GM19397 (cell line): ENCODE measurements at regions not wholly inside any gene's neighbourhood (a gene's known extent, or its start where the extent isn't known, plus 50 kb on each side); places are given as distances from the start of the nearest gene placed in this dataset.

ENCODE experiments used
- ATAC-seq: cut with Tn5 transposase; IDR thresholded peaks from one replicate; pipeline ENCODE4 v1.9.1; 2021; ENCODE audit warnings: mild to moderate bottlenecking, moderate library complexity; ENCODE audit not compliant: unreplicated experiment

DNA sequence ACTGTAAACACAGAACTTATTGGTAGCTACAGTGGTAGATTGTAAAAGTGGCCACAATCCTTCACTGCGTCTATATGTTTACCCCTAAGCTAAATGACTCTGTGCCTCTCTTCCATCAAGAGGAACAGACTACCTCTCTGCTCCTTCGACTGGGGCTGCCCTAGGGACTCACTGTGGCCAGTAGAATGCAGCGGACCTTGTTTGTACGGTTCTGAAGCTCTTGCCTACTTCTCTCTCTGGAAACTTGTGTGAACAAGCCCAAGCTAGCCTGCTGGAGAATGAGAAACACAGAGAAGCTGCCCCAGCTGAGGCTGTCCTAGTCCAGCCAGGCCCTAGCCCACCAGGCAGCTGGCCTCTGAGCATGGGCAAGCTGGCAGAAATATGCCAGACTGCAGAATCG lies 140.8 kb upstream of the SLC1A4 start:
- ATAC-seq: no peak

DNA sequence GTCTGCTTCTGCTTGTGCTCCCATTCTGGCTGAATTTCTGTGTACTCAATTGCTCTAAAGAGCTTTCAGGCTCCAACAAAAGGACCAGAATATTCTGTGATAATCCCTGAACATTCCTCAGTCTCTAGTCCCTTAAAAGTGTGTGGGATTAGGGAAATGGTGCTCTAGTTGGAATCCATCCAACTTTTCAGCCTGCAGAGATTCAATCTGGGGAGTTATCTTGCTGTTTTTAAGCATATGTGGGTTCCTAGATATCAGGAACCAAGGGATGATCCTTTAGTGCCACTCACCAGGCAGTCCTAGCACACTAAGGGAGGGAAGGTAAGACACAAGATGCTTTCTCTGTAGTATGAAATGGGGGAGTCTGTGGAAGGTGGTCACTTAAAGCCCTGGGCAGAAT lies 140.3 kb upstream of the SLC1A4 start:
- no peak for ATAC-seq

DNA sequence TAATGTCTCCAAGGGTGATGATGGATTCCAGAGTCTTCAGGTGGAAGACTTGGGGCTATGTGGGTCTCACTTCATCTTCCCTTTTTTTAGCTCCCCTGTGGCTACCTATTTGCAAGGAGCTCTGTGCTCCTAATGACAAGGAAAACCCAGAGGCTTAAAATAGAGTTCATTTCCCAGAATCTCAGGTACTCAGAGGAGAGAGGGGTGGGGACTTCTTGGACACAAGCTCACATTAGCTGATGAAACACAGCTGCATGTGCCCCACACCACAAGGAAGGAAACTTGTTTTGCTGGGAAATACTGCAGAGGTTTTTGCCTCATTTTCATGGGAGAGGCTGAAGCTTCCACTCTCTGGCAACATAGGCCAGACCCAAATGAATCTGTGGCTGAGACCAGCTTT lies 138.6 kb upstream of the SLC1A4 start:
- no peak for ATAC-seq

DNA sequence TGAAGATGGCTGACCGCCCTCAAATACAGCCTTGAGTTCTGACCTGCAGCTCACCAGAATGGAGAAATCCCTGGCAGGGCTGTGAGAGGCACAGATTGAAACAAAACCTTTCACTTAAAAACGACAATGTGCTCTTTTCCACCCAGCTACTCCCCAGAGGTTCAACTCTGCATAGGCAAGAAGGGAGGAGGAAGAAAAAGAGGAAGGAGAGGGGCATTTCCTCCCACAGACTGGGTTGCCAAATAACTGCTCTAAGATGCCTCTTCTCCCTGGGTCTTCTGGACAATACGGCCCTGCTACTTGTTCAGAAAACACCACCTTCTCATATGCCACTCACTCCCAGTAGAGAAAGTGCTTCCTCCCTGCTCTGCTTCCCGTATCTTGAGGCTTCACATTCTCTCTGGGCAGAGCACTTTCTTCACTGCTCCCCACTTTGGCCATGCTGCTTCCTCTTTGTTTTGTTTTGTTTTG lies 136.4 kb upstream of the SLC1A4 start:
- ATAC-seq: no peak

DNA sequence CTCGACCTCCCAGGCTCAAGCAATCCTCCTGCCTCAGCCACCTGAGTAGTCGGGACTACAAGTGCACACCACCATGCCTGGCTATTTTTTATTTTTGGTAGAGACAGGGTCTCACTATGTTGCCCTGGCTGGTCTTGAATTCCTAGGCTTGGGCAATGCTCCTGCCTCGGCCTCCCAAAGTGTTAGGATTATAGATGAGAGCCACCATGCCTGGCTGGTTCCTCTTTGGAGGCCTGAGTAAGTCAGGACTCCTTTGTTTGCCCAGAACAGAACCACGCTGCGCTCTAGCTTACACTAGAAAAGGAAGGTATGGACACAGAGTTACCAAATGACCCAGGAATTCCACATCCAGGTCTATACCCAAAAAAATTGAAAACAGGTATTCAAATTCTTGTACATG lies 135.9 kb upstream of the SLC1A4 start:
- ATAC-seq: no peak

DNA sequence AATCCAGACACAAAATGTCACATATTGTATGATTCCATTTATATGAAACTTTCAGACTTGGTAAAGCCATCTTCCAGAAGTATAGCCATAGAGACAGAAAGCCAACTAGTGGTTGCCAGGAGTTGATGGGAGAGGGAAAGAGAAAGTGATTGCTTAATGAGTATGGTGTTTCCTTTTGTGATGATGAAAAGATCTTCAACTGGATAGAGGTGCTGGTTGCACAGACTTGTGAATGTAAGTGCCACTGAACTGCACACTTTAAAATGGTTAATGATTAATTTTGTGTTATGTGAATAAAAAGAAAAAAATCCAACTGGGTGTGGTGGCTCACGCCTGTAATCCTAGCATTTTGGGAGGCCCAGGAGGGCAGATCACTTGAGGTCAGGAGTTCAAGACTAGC lies 135.3 kb upstream of the SLC1A4 start:
- ATAC-seq: no peak

DNA sequence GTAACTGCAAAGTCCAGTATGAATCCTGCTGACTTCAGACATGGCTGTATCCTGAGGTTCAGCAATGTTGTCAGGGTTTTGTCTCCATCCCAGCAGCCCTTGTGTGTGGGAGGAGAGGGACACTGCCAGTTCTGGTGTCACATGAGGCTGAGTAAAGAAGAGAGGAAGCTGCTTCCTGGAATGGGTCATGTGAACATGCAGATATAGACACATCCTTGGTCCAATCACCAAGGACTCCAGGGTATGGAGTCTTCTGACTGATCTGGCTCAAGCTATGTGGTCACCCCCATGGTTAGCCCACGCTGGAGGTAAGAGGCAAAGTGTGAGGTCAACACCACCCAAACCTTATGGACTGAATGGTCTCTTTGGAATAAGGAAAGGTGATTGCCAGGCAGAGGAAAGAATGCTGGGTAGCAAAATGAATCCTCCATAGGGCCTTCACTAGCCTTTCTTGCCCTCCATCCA lies 134.4 kb upstream of the SLC1A4 start:
- ATAC-seq: no peak

DNA sequence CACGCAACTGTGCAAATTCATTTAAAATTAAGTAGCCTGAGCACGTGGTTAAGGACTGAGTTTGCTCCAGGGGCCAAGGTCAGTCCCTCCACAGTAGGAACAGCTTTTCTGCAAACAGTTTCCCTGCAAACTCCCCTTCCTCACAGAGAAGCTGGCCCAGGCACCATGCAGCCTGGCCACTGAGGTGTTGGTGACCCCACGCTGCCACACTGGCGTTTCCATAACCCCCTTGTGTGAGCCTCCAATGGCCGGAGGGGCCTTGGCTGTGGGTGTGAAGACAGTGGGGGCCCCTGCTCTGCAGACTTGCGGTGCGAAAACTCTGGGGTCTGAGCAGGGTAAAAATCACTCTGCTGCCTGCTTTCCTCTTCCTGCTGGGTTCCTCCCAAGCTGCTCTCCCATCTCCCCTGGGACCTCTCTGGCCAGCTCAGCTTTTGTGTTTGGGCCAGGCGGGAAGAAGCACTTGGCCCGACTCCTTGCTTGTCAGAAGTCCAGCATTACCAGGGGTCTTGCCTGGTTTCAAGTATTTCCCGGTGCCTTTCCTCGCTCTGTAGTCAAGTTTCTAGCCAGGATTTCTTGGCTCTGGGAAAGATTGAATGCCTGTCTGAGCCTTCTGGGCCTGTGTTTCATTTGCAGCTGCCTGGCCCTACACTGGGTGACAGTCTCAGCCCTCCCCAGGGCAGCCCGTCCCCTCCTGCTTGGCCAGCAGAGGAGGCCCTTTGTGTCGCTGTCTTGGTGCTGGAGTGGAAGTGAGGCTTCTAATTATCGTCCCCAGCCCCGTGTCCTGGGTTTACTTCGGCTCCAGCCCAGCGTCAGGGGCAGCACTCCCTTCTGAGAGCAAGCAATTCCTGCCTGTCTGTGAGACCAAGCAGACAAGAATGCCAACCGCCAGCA lies 131.4 kb upstream of the SLC1A4 start:
- ATAC-seq: no peak

DNA sequence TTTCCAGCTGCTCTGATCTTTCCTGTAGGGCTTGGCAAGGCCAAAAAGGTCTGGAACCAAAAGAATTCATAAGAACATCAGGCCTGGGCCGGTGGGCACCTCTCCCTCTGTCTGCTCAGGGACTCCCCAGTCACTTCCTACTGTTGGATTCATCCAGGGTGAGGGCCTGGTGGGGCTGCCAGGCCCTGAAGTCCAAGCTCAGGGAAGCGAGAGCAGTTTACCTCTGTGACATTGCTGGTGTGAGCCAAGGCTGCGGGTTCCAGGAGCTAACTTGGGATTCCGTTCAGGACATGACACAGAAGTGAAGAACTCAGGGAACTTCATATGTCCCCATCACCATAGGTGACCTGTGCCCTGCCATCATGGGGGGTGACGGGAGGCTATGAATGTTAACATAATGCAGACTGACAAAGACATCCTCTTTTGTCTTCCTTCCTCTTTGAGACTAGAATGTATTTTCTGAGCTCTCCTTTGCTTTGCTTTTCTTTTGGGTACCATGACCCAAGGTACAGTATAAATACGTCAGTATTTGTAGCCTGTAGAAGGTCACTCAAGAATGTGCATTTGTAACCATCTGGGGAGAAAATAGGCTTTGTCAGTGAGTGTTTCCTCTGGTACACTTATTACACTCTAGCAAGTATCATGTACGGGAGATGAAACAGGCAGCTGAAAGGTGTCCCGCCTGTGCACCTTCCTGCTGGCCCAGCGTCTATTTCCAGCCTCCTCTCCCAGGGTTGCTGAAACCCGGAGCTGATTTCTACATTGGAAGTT lies 130.5 kb upstream of the SLC1A4 start:
- ATAC-seq: no peak

DNA sequence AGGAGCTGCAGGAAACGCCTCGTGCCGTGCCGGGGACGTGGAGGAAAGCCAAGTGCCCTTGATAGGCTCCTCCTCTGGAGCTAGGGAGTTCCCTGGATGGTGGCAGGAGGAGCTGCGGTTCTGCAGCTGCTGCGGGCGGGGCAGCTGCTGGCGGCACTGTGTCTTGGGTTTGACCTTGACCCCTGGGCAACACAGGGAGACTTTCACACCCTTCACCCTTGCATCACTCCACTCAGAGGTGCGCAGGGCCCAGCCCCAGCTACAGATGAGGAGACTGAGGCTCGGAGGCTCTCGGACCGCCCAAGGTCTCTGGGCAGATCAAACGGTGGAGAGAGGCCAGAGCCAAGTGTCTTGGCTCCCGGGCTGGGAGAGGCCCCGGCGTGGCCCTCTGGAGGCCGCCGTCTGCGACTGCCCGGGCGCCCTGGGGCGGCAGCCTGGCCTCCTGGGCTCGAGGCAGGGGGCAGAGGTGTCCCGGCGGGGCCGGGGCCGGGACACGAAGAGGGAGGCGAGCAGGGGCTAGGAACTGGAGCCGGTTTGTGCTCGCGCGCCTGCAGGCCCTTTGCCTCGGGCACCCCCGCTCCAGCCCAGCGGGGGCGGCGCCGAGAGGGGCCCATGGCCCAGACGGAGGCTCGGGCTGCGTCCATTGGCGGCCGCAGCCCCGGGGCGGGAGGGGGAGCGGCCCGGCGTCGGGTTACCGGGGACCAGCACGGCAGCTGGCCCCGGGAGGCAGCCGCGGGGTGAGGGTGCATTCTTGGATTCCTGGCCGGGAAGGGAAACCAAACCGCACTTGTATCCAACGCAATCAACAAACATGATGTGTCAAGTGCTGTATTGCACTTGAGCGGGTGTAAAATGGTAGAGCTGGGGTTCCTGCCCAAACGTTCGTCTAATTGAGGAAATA lies 129.6 kb upstream of the SLC1A4 start:
- ATAC-seq: no peak

DNA sequence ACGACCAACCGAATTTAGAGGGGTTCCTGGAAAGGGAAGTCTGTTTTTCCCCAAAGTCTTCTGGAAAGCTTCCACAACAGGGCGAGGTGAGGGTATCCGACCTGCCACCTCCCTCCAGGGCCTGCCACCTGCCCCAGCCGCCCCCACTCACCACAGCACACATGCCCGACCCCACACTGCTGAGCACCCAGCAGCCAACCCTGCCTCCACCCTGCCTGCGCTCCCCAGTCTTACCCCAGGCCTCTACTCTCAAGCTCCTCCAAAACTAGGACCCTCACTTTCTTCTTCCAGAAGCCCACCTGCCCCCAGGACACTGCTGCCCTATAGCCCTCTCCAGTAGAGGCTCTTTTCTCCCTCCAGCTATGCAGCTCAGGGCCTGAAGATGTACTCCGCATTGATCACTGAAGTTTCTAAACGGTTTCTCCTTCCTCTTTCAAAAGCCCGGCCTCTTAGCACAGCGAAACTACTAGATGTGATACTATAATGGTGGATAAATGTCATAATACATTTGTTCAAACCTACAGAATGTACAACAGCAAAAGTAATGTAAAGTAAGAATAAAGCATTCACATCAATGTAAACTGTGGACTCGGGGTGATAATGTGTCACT lies 128.8 kb upstream of the SLC1A4 start:
- peak; percentile 47 for ATAC-seq

DNA sequence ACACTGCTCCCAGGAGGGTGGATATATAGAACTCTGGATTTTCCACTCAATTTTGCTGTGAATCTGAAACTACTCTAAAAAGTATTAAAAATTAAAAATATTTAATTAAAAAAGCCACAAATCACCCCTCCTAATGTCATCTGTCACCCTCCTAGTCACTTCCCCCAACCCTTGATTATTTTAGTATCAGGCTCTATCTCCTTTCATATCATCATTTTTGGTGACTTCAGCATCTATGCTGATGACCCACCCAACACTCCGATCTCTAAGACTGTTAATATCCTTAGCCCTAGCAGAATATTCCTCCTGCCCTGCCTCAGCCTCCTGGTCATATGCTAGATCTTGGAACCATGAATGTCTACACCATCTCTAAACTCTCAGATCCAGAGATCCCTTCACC lies 128.3 kb upstream of the SLC1A4 start:
- no peak for ATAC-seq

DNA sequence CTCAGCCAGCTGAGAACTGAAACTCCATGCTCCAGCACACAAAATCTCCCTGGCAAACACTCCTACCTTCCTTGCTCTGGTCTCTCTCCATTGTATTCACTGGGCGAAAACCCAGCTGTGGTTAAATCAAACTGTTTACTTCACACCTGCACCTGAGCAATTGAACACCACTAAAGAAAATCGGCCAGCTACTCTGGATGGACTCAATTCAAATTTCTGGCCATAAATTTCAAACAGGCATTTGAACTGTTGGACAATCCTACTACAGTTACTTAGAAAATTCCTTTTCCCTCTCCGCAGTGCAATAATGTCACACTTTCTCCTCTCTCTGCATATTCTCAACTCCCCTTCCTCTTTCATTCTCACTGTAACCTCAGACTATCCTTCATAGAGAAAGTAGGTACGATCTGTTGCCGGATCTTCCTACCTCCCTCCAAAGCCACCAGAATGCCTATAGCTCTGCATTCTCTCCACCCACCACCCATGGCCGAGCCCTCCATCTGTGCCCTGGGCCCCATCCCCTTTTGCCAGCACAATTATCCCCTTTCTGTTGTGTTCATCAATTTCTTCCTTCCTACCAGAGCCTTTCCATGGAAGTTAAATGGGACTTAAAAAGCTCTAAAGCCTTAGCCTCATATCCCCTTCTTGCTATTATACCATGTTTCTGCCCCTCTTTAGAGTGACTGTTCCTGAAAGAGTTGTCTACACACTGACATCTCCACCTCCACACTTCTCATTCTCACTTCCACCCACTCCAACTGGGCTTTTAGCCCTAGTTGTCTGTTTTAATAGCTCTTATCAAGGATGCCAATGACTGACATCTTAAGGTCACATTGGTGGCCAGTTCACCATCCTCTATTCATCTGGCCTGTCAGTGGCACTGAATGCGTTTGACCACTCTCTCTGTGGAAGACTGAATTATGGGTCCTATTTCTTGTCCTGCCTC lies 127.5 kb upstream of the SLC1A4 start:
- no peak for ATAC-seq

DNA sequence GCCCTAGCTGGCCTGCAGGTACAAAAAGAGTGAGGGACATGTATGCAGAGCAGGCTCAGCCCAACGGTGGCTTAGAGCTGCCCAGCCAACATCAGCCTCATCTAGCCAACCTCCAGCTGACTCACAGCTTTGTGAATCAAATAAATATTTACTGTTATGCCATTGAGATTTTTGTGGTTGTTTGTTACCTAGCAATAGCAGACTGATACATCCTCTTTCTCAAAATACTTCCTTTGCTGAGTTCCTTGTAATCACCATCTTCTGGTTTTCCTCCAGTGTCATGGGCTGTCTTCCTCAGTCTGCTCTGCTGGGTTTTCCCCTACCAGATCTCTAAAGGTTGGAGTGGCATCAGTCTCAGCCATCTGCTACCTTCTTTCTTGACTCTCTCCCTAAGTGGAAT lies 126.6 kb upstream of the SLC1A4 start:
- ATAC-seq: no peak

DNA sequence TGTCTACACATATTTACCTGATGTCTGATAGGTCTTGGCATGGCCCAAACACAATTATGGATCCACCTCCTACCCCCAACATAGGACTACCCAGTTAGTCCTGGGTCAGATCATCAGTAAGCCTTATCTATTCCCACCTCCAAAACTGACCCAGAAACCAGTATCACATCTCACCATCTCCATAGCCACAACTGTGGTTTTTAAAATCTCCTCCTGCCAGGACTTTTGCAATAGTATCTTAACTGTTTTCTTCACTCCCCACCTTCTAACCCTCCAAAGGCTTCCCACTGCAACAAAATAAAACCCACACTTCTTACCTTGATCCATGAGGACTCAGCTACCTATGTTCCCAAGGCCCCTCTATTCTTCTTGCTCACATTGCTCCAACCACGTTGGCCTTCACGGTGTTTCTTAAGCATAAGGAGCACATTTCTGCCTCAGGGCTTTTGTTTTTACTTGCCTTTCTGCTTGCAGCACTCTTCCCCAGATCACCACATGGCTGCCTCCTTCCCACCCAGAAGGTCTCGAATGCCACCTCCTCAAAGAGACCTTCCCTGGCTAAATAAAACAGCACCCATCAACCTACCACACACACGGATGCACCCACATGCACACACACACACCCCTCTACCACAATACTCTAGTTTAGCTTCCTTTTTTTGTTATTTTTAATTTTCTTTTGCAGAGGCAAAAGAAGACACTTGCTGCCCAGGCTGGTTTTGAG lies 125.9 kb upstream of the SLC1A4 start:
- ATAC-seq: no peak

DNA sequence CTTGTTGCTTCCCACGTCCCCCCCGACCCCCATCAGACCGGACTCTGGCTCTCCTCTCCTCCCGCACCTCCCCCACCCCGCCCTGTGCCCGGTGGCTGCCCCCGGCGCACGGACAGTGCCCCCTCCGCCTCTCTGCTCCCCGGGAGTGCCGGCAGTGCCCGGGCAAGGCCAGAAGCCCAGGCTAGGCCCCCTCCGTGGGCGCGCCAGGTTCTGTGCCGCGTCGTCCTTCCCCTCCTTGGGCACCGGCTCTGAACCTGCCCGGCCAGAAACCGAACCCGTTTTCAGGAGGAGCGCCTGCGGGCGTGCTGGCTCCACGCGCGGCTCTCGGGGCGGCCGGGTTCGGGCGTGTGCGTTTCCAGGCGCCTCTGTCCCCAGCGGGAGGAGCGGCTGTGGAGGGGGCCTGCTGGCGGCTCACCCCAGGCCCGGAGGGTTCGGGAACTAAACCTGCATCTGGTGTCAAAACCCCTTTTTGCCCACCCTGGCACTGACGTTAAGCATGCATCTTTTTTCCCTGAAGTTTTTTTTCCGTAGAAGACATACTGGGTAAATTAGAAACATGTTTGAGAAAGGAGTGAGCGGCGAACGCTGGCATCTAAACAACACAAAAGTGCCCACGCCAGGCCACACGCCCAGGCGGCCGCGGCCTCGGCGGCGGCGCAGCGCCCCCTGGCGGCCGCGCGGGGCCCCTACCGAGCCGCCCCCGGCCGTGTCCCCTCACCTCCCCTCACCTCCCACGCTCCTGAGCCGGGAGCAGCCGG lies 123.9 kb upstream of the SLC1A4 start:
- peak; percentile 71 for ATAC-seq

DNA sequence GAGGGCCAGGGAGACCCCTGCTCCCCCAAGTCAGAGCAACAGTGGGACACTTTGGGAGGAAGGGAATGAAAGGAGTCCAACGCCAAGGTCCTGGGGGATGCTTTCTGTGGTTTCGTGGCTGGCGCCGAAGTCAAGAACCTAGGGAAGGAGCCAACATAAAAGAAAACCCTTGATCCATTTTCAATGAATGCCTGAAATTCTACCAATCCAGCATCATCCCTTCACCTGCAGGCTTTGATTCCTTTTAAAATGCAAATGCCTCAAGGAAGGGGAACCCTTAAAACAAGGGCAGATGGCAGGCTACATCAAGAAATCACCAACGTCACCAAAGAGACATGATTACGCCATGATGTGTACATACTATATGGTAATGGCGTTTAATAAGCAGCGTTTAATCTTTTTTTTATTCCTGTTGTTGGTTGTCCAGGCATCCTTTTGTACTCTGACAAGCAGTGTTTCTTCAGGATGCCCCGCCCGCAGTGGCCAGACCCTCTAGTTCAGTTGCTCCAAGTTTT lies 123.3 kb upstream of the SLC1A4 start:
- ATAC-seq: no peak

DNA sequence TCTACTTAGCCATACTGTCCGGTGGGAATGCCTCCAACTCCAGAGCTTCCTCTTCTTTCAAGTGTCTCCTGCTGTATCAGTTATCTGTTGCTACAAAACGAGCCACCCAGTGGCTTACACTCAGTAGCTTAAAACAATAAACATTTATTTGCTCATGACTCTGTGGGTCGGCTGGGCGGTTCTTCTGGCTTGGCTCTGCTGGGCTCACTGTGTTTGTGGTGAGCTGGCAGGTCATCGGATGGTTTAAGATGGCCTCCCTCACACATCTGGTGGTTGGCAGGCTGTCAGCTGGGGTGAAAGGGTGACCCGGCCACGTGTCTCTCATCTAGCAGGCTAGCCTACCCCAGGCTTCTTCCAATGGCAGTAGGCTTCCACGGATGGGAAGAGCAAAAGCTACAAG lies 122.4 kb upstream of the SLC1A4 start:
- ATAC-seq: no peak
